ENCODE measurements at regions not wholly inside any gene's neighbourhood (a gene's known extent, or its start where the extent isn't known, plus 50 kb on each side); places are given as distances from the start of the nearest gene placed in this dataset.

DNA sequence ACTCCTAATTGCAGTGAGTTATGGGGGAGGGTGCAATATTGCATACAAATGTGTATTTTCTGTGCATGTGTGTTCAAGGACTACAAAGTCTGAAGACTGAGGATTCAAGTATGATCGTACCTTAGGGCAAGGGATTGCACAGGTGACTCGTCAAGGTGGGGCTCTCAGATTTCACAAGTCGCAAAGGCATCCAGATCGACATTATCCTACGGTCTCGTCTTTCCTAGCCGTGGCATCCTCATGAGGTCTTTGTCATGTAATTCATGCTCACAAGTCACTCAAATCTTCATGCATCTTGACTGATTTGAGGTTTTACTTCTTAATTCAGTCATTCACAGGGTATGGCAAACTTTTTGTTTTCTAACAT is 191.4 kb upstream of the HES1 start:
- no peak overlapping the region for H3K4me2 ChIP-seq (ENCODE audit: low read length)
- H3K36me3 ChIP-seq (ENCODE audit: insufficient read depth, low read length): no peaks in the 10 kb centered on the region
- no peak overlapping the region for H3K27ac ChIP-seq (ENCODE audit: low read length)
- no peaks in the 10 kb centered on the region for H4K20me1 ChIP-seq (ENCODE audit: insufficient read depth)
- no peak for TF ChIP-seq SMC3 (conservative IDR thresholded peaks at IDR 0.05; ENCODE audit: poor library complexity)
- TF ChIP-seq RAD21 (conservative IDR thresholded peaks at IDR 0.05): no peak
- TF ChIP-seq TAF1 (IDR thresholded peaks at IDR 0.05; ENCODE audit: low read depth): no peak
- TF ChIP-seq EZH2 (IDR thresholded peaks at IDR 0.05; ENCODE audit: borderline replicate concordance, insufficient read depth, low read length, poor library complexity, severe bottlenecking): no peak
- TF ChIP-seq EP300 (conservative IDR thresholded peaks at IDR 0.05; ENCODE audit: poor library complexity, severe bottlenecking): no peak
- H3F3A ChIP-seq (ENCODE audit: insufficient read depth, low read length, poor library complexity, severe bottlenecking): no peaks in the 10 kb centered on the region
- no peak overlapping the region for H2AFZ ChIP-seq (ENCODE audit: low read depth, low read length)
- no peaks in the 10 kb centered on the region for H3K9me3 ChIP-seq (ENCODE audit: low read length)
- no peak overlapping the region for H3K9ac ChIP-seq (ENCODE audit: low read length)
- no peak overlapping the region for H3K4me3 ChIP-seq (ENCODE audit: low read length)
- no peaks in the 10 kb centered on the region for H3K9me2 ChIP-seq (ENCODE audit: insufficient read depth, low read length)
- H3K79me2 ChIP-seq (replicated peaks; ENCODE audit: insufficient read depth, low read length): no peaks in the 10 kb centered on the region
- H3K27me3 ChIP-seq (ENCODE audit: insufficient read depth, low read depth, low read length): no peaks in the 10 kb centered on the region

DNA sequence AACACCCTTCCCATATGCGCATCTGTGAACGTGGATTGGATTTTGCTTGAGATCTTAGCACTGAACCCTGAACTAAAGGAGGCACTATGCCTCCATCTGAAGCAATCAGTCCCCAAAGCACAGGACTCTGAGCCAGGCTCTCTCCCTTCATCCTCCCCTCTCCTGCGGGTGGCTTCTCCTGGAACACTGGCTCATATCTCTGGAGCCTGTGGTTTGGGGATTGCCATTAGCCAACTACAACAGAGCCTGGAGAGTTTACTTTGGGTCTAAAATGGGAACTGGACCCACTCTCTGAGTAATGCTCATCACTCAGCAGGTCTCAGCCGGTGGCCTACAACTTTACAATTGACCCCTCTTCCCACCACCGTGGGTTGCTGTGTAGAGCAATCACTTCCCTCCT is 190.8 kb upstream of the HES1 start:
- Histone ChIP-seq H3K79me2 (replicated peaks; ENCODE audit: insufficient read depth, low read length) (no peaks in the 10 kb centered on the region), H4K20me1 (ENCODE audit: insufficient read depth) (no peaks in the 10 kb centered on the region), H3K36me3 (ENCODE audit: insufficient read depth, low read length) (no peaks in the 10 kb centered on the region), H3K27ac (ENCODE audit: low read length) (no peak overlapping the region), H2AFZ (ENCODE audit: low read depth, low read length) (no peak overlapping the region), H3K9me3 (ENCODE audit: low read length) (no peaks in the 10 kb centered on the region), H3K9ac (ENCODE audit: low read length) (no peak overlapping the region), H3K4me3 (ENCODE audit: low read length) (no peak overlapping the region), H3F3A (ENCODE audit: insufficient read depth, low read length, poor library complexity, severe bottlenecking) (no peaks in the 10 kb centered on the region), H3K27me3 (ENCODE audit: insufficient read depth, low read depth, low read length) (no peaks in the 10 kb centered on the region), H3K9me2 (ENCODE audit: insufficient read depth, low read length) (no peaks in the 10 kb centered on the region), H3K4me2 (ENCODE audit: low read length) (no peak overlapping the region)
- TF ChIP-seq EZH2 (IDR thresholded peaks at IDR 0.05; ENCODE audit: borderline replicate concordance, insufficient read depth, low read length, poor library complexity, severe bottlenecking) (no peak), EP300 (conservative IDR thresholded peaks at IDR 0.05; ENCODE audit: poor library complexity, severe bottlenecking) (no peak), MXI1 (conservative IDR thresholded peaks at IDR 0.05; ENCODE audit: poor library complexity, severe bottlenecking) (no peak), TAF1 (IDR thresholded peaks at IDR 0.05; ENCODE audit: low read depth) (no peak), POLR2AphosphoS5 (IDR thresholded peaks at IDR 0.05) (no peak), SMC3 (conservative IDR thresholded peaks at IDR 0.05; ENCODE audit: poor library complexity) (no peak), RAD21 (conservative IDR thresholded peaks at IDR 0.05) (no peak), CTCF (IDR thresholded peaks at IDR 0.05; ENCODE audit: poor library complexity, severe bottlenecking) (no peak)
- TF ChIP-seq, protein P1, sequence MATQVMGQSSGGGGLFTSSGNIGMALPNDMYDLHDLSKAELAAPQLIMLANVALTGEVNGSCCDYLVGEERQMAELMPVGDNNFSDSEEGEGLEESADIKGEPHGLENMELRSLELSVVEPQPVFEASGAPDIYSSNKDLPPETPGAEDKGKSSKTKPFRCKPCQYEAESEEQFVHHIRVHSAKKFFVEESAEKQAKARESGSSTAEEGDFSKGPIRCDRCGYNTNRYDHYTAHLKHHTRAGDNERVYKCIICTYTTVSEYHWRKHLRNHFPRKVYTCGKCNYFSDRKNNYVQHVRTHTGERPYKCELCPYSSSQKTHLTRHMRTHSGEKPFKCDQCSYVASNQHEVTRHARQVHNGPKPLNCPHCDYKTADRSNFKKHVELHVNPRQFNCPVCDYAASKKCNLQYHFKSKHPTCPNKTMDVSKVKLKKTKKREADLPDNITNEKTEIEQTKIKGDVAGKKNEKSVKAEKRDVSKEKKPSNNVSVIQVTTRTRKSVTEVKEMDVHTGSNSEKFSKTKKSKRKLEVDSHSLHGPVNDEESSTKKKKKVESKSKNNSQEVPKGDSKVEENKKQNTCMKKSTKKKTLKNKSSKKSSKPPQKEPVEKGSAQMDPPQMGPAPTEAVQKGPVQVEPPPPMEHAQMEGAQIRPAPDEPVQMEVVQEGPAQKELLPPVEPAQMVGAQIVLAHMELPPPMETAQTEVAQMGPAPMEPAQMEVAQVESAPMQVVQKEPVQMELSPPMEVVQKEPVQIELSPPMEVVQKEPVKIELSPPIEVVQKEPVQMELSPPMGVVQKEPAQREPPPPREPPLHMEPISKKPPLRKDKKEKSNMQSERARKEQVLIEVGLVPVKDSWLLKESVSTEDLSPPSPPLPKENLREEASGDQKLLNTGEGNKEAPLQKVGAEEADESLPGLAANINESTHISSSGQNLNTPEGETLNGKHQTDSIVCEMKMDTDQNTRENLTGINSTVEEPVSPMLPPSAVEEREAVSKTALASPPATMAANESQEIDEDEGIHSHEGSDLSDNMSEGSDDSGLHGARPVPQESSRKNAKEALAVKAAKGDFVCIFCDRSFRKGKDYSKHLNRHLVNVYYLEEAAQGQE (IDR thresholded peaks at IDR 0.05; ENCODE audit: borderline replicate concordance): no peak

Measured in neural cell (in vitro differentiated cells).